Thyroid gland (tissue), 4 donors: ENCODE measurements at regions not wholly inside any gene's neighbourhood (a gene's known extent, or its start where the extent isn't known, plus 50 kb on each side); places are given as distances from the start of the nearest gene placed in this dataset.

Experiments
- DNase-seq, 2 donors: peaks; one replicate each; pipeline ENCODE4 v3.0.0-alpha.2; 2019
- H3K27ac ChIP-seq, 3 donors: fragments of 200-600 bp; sonication (generic); 1 replicate in 2 of 3; 2 replicates in 1 of 3; pipeline ENCODE4 v1.5.1; 2016 to 2019; ENCODE audit warnings: mild to moderate bottlenecking in 1 of 3, moderate library complexity in 1 of 3
- H3K27me3 ChIP-seq: fragments of 200-600 bp; sonication (generic); one replicate; pipeline ENCODE4 v1.5.1; 2019
- H3K36me3 ChIP-seq, 2 donors: fragments of 200-600 bp; sonication (generic); one replicate each; pipeline ENCODE4 v1.5.1; 2016 to 2019
- H3K4me1 ChIP-seq, 2 donors: fragments of 200-600 bp; sonication (generic); one replicate each; pipeline ENCODE4 v1.5.1; 2017 to 2019
- H3K4me3 ChIP-seq, 3 donors: fragments of 200-600 bp; sonication (generic); replicated peaks in 1 of 3; 1 replicate in 2 of 3; 2 replicates in 1 of 3; pipeline ENCODE4 v1.5.1; 2016; ENCODE audit warnings: mild to moderate bottlenecking in 1 of 3
- H3K9me3 ChIP-seq: fragments of 200-600 bp; sonication (generic); one replicate; pipeline ENCODE4 v1.5.1; 2017
- POLR2A ChIP-seq, 2 donors: fragments of 450-650 bp; IDR thresholded peaks; one replicate each; pipeline ENCODE4 v1.6.1; 2017; ENCODE audit warnings: antibody characterized with exemption in 2 of 2, mild to moderate bottlenecking in 2 of 2, moderate library complexity in 1 of 2
- WGBS, 2 donors: methylation state at CpG; one replicate each; pipeline ENCODE4 v1.1.5; 2017; 5-methylcytosine and 5-hydroxymethylcytosine counted together
- intact Hi-C: fragments of 100-400 bp; cut with DNase I; formaldehyde crosslinking; loops from one replicate; pipeline ENCODE4 v1.15.1; 2023
- TF ChIP-seq, protein P1 (sequence below), 6 experiments: fragments of 200-600 bp in 3 of 6; fragments of 450-650 bp in 3 of 6; sonication (generic) in 3 of 6; IDR thresholded peaks; one replicate each; pipeline ENCODE4 v1.5.1; 2016 to 2019; ENCODE audit warnings: antibody characterized with exemption in 6 of 6, mild to moderate bottlenecking in 2 of 6, inconsistent platforms in 1 of 6, moderate library complexity in 1 of 6

DNA sequence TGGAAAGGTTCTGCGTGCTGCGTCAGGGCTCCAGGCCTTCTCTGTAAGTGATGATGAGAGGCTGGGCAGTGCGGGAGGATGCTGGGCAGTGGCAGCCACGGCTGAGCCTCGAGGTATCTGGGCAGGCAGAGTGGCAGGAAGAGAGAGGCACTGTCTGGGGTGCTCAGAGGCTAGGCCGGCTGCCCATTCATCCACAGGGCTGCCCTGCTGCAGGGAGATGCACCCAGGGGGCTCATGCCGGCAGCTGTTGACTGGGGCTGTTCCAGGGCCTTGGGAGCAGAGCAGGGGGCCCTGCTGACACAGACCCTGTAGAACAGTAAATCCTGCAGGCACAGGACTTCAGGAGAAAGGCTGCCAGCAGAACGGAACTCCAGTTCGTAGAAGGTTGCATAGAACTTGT is 88.8 kb downstream of the BOD1 start:
- H3K36me3 ChIP-seq, result no peaks in the 10 kb centered on the region
- no peak for TF ChIP-seq POLR2A (IDR thresholded peaks at IDR 0.05)
- TF ChIP-seq, protein P1, sequence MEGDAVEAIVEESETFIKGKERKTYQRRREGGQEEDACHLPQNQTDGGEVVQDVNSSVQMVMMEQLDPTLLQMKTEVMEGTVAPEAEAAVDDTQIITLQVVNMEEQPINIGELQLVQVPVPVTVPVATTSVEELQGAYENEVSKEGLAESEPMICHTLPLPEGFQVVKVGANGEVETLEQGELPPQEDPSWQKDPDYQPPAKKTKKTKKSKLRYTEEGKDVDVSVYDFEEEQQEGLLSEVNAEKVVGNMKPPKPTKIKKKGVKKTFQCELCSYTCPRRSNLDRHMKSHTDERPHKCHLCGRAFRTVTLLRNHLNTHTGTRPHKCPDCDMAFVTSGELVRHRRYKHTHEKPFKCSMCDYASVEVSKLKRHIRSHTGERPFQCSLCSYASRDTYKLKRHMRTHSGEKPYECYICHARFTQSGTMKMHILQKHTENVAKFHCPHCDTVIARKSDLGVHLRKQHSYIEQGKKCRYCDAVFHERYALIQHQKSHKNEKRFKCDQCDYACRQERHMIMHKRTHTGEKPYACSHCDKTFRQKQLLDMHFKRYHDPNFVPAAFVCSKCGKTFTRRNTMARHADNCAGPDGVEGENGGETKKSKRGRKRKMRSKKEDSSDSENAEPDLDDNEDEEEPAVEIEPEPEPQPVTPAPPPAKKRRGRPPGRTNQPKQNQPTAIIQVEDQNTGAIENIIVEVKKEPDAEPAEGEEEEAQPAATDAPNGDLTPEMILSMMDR (IDR thresholded peaks at IDR 0.05), result no peak
- no peaks in the 10 kb centered on the region for H3K9me3 ChIP-seq
- no peaks in the 10 kb centered on the region for H3K4me1 ChIP-seq
- no peak for DNase-seq
- 85 to 92% methylated on average over 7 to 9 of the region's 9 CpGs for WGBS, 2 donors
- H3K4me3 ChIP-seq, result no peak overlapping the region
- intact Hi-C loops, result no loop called here
- H3K27me3 ChIP-seq, result no peaks in the 10 kb centered on the region
- H3K27ac ChIP-seq, result no peak overlapping the region

- no peaks in the 10 kb centered on the region for H3K4me1 ChIP-seq
- H3K27me3 ChIP-seq, result no peaks in the 10 kb centered on the region
- intact Hi-C loops, result no loop called here
- H3K4me3 ChIP-seq, result no peak overlapping the region
- TF ChIP-seq, protein P1 (IDR thresholded peaks at IDR 0.05), result no peak
- WGBS, 2 donors, result 57 to 59% methylated on average over 3 of the region's 3 CpGs
- DNase-seq, result no peak
- no peak overlapping the region for H3K27ac ChIP-seq
- H3K36me3 ChIP-seq, result no peaks in the 10 kb centered on the region
- no peaks in the 10 kb centered on the region for H3K9me3 ChIP-seq
Measured at GRCh38 chr5:173524136-173524535, 92.3 kb downstream of the BOD1 start.

- no peaks in the 10 kb centered on the region for H3K9me3 ChIP-seq
- WGBS, 2 donors, result 32 to 36% methylated on average over 2 of the region's 2 CpGs
- no peaks in the 10 kb centered on the region for H3K4me1 ChIP-seq
- no peak overlapping the region for H3K4me3 ChIP-seq
- no peaks in the 10 kb centered on the region for H3K36me3 ChIP-seq
- intact Hi-C loops, result no loop called here
- DNase-seq, result no peak
- H3K27me3 ChIP-seq, result no peaks in the 10 kb centered on the region
- H3K27ac ChIP-seq, result no peak overlapping the region
- no peak for TF ChIP-seq POLR2A (IDR thresholded peaks at IDR 0.05)
- TF ChIP-seq, protein P1 (IDR thresholded peaks at IDR 0.05), result no peak
Measured at GRCh38 chr5:173523388-173523787, 93.1 kb downstream of the BOD1 start.

DNA sequence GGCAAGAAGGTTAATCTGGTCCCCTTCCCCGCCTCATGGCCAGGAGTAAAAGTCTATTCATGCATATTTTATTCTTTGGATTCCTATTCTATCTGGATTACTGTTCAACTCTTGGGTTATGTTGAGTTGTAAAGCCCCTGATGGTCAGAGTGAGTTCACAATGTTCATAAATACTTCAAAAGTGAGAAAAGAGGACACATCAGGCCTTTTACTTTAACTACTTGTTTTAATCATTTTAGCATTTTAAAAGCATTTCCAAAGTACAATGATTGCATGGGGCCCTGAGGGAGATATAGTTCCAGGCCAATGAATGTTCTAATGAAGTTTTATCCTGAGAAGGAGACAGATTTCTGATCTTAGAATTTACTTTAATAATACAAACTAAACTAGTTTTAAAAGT is 93.9 kb downstream of the BOD1 start:
- Histone ChIP-seq H3K4me3 (no peak overlapping the region), H3K36me3 (no peaks in the 10 kb centered on the region), H3K9me3 (no peaks in the 10 kb centered on the region), H3K4me1 (no peaks in the 10 kb centered on the region), H3K27ac (no peak overlapping the region), H3K27me3 (no peaks in the 10 kb centered on the region)
- intact Hi-C loops, result no loop called here
- 80 to 88% methylated on average over 1 of the region's 1 CpG for WGBS, 2 donors
- DNase-seq, result no peak
- TF ChIP-seq, protein P1 (IDR thresholded peaks at IDR 0.05), result no peak
- no peak for TF ChIP-seq POLR2A (IDR thresholded peaks at IDR 0.05)

DNA sequence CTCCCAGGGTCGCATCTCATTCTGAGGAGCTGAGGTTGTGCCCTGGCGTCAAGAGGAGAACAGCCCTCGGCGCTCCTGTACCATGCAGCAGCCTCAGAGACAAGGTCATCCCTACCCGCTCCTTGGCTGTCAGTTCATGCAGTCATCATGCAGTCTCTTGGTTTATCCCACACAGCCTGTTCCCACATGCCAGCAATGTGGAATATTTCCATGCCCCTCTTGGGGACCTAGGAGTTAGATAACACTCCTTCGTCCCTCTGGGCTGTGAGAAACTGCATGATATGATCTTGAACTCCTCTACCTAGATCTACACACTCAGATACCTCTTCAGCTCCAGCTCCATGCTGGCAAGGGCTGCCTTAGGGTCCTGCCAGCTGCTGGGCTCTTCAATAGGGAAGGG is 97.6 kb downstream of the BOD1 start:
- Histone ChIP-seq H3K27ac (no peak overlapping the region), H3K4me3 (no peak overlapping the region), H3K27me3 (no peaks in the 10 kb centered on the region), H3K4me1 (no peaks in the 10 kb centered on the region), H3K36me3 (no peaks in the 10 kb centered on the region), H3K9me3 (no peaks in the 10 kb centered on the region)
- TF ChIP-seq, protein P1 (IDR thresholded peaks at IDR 0.05), result no peak
- no peak for TF ChIP-seq POLR2A (IDR thresholded peaks at IDR 0.05)
- no peak for DNase-seq
- WGBS, 2 donors, result 89 to 96% methylated on average over 6 of the region's 6 CpGs
- intact Hi-C loops, result no loop called here
